GM23248 (cell line): ENCODE measurements at regions not wholly inside any gene's neighbourhood (a gene's known extent, or its start where the extent isn't known, plus 50 kb on each side); places are given as distances from the start of the nearest gene placed in this dataset. TPM values are rescaled to one million over a fixed set of nuclear protein-coding genes. Genes with fewer than 3 reads are reported as not detected.

Source experiments
- DNase-seq: peaks from one replicate; pipeline ENCODE4 v3.0.0-alpha.2; 2015
- H2AFZ ChIP-seq: fragments of 200-600 bp; sonication (generic); 2 replicates; pipeline ENCODE4 v1.6.1; 2016; ENCODE audit warnings: antibody characterized with exemption
- H3F3A ChIP-seq: fragments of 200-600 bp; sonication (generic); 2 replicates; pipeline ENCODE4 v1.6.1; 2016; ENCODE audit warnings: mild to moderate bottlenecking, antibody characterized with exemption, mixed run types; ENCODE audit not compliant: insufficient read depth
- H3K27ac ChIP-seq: fragments of 200-600 bp; sonication (generic); 2 replicates; pipeline ENCODE4 v1.5.1; 2016; ENCODE audit warnings: mild to moderate bottlenecking
- H3K27me3 ChIP-seq: fragments of 200-600 bp; sonication (generic); replicated peaks from 2 replicates; pipeline ENCODE4 v1.6.1; 2016; ENCODE audit warnings: mild to moderate bottlenecking; ENCODE audit not compliant: insufficient read depth
- H3K36me3 ChIP-seq: fragments of 200-600 bp; sonication (generic); 2 replicates; pipeline ENCODE4 v1.6.1; 2016; ENCODE audit warnings: low read depth, mild to moderate bottlenecking
- H3K4me1 ChIP-seq: fragments of 200-600 bp; sonication (generic); 2 replicates; pipeline ENCODE4 v1.6.1; 2016; ENCODE audit warnings: mild to moderate bottlenecking; ENCODE audit not compliant: insufficient read depth
- H3K4me2 ChIP-seq: fragments of 200-600 bp; sonication (generic); one replicate; pipeline ENCODE4 v1.6.1; 2016; ENCODE audit warnings: mild to moderate bottlenecking; ENCODE audit not compliant: unreplicated experiment
- H3K4me3 ChIP-seq: fragments of 200-600 bp; sonication (generic); 2 replicates; pipeline ENCODE4 v1.5.1; 2016; ENCODE audit warnings: mild to moderate bottlenecking
- H3K79me2 ChIP-seq: fragments of 200-600 bp; sonication (generic); 2 replicates; pipeline ENCODE4 v1.6.1; 2016; ENCODE audit warnings: mild to moderate bottlenecking; ENCODE audit not compliant: insufficient read depth
- H3K9ac ChIP-seq: fragments of 200-600 bp; sonication (generic); 2 replicates; pipeline ENCODE4 v1.6.1; 2016; ENCODE audit warnings: mild to moderate bottlenecking
- H3K9me2 ChIP-seq: fragments of 200-600 bp; sonication (generic); 2 replicates; pipeline ENCODE4 v1.6.1; 2016; ENCODE audit warnings: mixed run types, mild to moderate bottlenecking, moderate library complexity; ENCODE audit not compliant: insufficient read depth
- H3K9me3 ChIP-seq: fragments of 200-600 bp; sonication (generic); one replicate; pipeline ENCODE4 v1.6.1; 2017; ENCODE audit warnings: low read depth
- H4K20me1 ChIP-seq: fragments of 200-600 bp; sonication (generic); 2 replicates; pipeline ENCODE4 v1.6.0; 2016; ENCODE audit not compliant: insufficient read depth
- EZH2 ChIP-seq: fragments of 200-600 bp; sonication (generic); IDR thresholded peaks from 2 replicates; pipeline ENCODE4 v1.6.1; 2018; ENCODE audit warnings: antibody characterized with exemption, mild to moderate bottlenecking; ENCODE audit not compliant: insufficient read depth, poor library complexity, severe bottlenecking
- EZH2phosphoT487 ChIP-seq: fragments of 200-600 bp; sonication (generic); IDR thresholded peaks from 2 replicates; pipeline ENCODE4 v1.6.1; 2018; ENCODE audit warnings: antibody characterized with exemption, moderate library complexity, mild to moderate bottlenecking, low read depth; ENCODE audit not compliant: insufficient read depth
- WGBS, 2 experiments: methylation state at CpG; one replicate each; pipeline ENCODE4 v1.1.6; 2015 to 2017; ENCODE audit warnings: low lambda C conversion rate in 2 of 2, low coverage in 1 of 2; ENCODE audit errors: missing lambda C conversion rate in 2 of 2; 5-methylcytosine and 5-hydroxymethylcytosine counted together
- in situ Hi-C: fragments of 300-500 bp; cut with MboI; formaldehyde crosslinking; loops from 2 replicates; pipeline ENCODE4 v1.15.0; 2020
- small RNA-seq: library from RNA; depleted of rRNA; stranded (forward); fragments of <200 nt; gene quantifications from one replicate; pipeline ENCODE3, GENCODE V24; 2014; ENCODE audit warnings: low read depth, low replicate concordance

DNA sequence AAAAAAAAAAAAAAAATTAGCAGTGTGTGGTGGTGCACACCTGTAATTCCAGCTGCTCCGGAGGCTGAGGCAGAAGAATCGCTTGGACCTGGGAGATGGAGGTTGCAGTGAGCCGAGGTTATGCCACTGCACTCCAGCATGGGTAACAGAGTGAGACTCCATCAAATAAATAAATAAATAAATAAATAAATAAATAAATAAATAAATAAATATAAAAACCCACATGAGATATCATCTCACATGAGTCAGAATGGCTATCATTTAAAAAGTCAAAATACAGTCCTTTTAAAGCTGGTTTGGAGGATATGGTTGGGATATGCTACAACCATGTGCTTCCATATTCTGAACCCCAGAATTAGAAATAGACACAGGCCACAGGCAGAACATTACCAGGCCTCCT lies 114.3 kb downstream of the WSCD1 start:
- TF ChIP-seq EZH2phosphoT487 (no peak), EZH2 (no peak)

DNA sequence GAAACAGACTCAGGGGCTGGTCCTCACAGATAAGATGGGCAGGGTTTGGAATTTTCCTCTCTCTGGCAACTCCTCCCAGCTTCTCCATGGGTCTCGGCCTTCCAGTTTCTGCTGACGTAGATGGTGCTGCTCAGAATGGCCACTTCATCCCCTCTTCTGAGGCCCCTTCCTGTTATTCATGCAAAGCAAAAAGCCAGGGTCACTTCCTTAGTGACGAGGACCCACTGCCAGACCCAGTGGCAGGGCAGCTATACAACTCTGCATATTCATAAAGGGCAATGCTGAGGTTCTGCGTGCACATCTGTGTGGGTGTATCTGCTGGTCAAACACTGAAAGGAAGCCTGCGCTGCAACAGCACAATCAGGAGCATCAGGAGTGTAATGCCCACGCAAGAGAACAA lies 108.8 kb downstream of the WSCD1 start:
- no peak overlapping the region for H2AFZ ChIP-seq
- 18 to 26% methylated on average over 6 of the region's 6 CpGs for WGBS, 2 experiments
- no peak overlapping the region for H3K27ac ChIP-seq
- H3K9me2 ChIP-seq: no peaks in the 10 kb centered on the region
- no peaks in the 10 kb centered on the region for H3F3A ChIP-seq
- in situ Hi-C loops: no loop called here
- no peak for DNase-seq
- H3K36me3 ChIP-seq: no peaks in the 10 kb centered on the region
- no peaks in the 10 kb centered on the region for H3K79me2 ChIP-seq
- no peaks in the 10 kb centered on the region for H4K20me1 ChIP-seq
- H3K4me3 ChIP-seq: no peak overlapping the region
- H3K9me3 ChIP-seq: no peaks in the 10 kb centered on the region
- H3K9ac ChIP-seq: no peak overlapping the region
- no peaks in the 10 kb centered on the region for H3K4me1 ChIP-seq
- H3K4me2 ChIP-seq: no peak overlapping the region
- TF ChIP-seq EZH2: no peak
- TF ChIP-seq EZH2phosphoT487: no peak
- no peaks in the 10 kb centered on the region for H3K27me3 ChIP-seq

More for the DNA sequence above, 114.3 kb downstream of the WSCD1 start:
- H3K4me1 ChIP-seq: no peaks in the 10 kb centered on the region
- DNase-seq: no peak
- H3K36me3 ChIP-seq: no peaks in the 10 kb centered on the region
- no peak overlapping the region for H3K4me2 ChIP-seq
- no peaks in the 10 kb centered on the region for H3K9me2 ChIP-seq
- no peaks in the 10 kb centered on the region for H3K79me2 ChIP-seq
- no peak overlapping the region for H3K27ac ChIP-seq
- H3K9ac ChIP-seq: no peak overlapping the region
- in situ Hi-C loops: no loop called here
- no peaks in the 10 kb centered on the region for H3F3A ChIP-seq
- 67 to 80% methylated on average over 3 of the region's 3 CpGs for WGBS, 2 experiments
- no peak overlapping the region for H3K4me3 ChIP-seq
- H3K27me3 ChIP-seq: no peaks in the 10 kb centered on the region
- no peak overlapping the region for H2AFZ ChIP-seq
- no peaks in the 10 kb centered on the region for H3K9me3 ChIP-seq
- no peaks in the 10 kb centered on the region for H4K20me1 ChIP-seq

GRCh38 chr17:6177941-6178694 lies 107.9 kb downstream of the WSCD1 start:
- Histone ChIP-seq H4K20me1 (no peaks in the 10 kb centered on the region), H3K4me1 (no peaks in the 10 kb centered on the region), H3K9me2 (no peaks in the 10 kb centered on the region), H3K4me3 (no peak overlapping the region), H3K27ac (no peak overlapping the region), H3F3A (no peaks in the 10 kb centered on the region), H3K9me3 (no peaks in the 10 kb centered on the region), H3K36me3 (no peaks in the 10 kb centered on the region), H3K79me2 (no peaks in the 10 kb centered on the region), H3K27me3 (no peaks in the 10 kb centered on the region), H2AFZ (no peak overlapping the region), H3K4me2 (no peak overlapping the region), H3K9ac (no peak overlapping the region)
- in situ Hi-C loops: no loop called here
- DNase-seq: no peak
- WGBS, 2 experiments: 12 to 14% methylated on average over 5 of the region's 5 CpGs
- TF ChIP-seq EZH2 (no peak), EZH2phosphoT487 (no peak)

Small RNA genes lying in the stretch of these regions (small RNA-seq; reads per million reads assigned to genes)
- not detected for gene RNU6-1264P
